GM13977 (cell line): ENCODE measurements at regions not wholly inside any gene's neighbourhood (a gene's known extent, or its start where the extent isn't known, plus 50 kb on each side); places are given as distances from the start of the nearest gene placed in this dataset.

Experiments
- DNase-seq: peaks from one replicate; pipeline ENCODE4 v3.0.0; 2012; ENCODE audit warnings: low spot score
- CTCF ChIP-seq: IDR thresholded peaks from 2 replicates; pipeline ENCODE4 v1.5.1; 2012; ENCODE audit warnings: mild to moderate bottlenecking, control low read depth; ENCODE audit not compliant: insufficient read depth; ENCODE audit errors: extremely low read depth, missing control alignments
- in situ Hi-C: fragments of 300-500 bp; cut with MboI; formaldehyde crosslinking; loops from one replicate; pipeline ENCODE4 v1.12.0; 2022; ENCODE audit warnings: low sequenced_read_pairs, low pct_unique_long_range_greater_than_20kb, mixed read lengths, inconsistent platforms; ENCODE audit not compliant: unreplicated experiment

- in situ Hi-C loops: loop anchor here (25.0 kb wide), 1 partner anchor 486 kb away; no protein-coding TSS in a partner anchor
- TF ChIP-seq CTCF: no peak
- no peak for DNase-seq
Measured at GRCh38 chr3:30201715-30202114, 404.7 kb upstream of the TGFBR2 start.

- in situ Hi-C loops: loop anchor here (25.0 kb wide), 1 partner anchor 484 kb away; no protein-coding TSS in a partner anchor
- no peak for TF ChIP-seq CTCF
- DNase-seq: no peak
Measured at GRCh38 chr3:30203301-30203700, 403.1 kb upstream of the TGFBR2 start.

GRCh38 chr3:30204126-30204525, 402.3 kb upstream of the TGFBR2 start:
- no peak for TF ChIP-seq CTCF
- DNase-seq: no peak
- in situ Hi-C loops: loop anchor here (25.0 kb wide), 1 partner anchor 483 kb away; no protein-coding TSS in a partner anchor

- DNase-seq: no peak
- no peak for TF ChIP-seq CTCF
- in situ Hi-C loops: loop anchor here (25.0 kb wide), 1 partner anchor 481 kb away; no protein-coding TSS in a partner anchor
Measured at GRCh38 chr3:30206051-30206450, 400.4 kb upstream of the TGFBR2 start.

GRCh38 chr3:30221619-30222018, 384.8 kb upstream of the TGFBR2 start:
- DNase-seq: no peak
- TF ChIP-seq CTCF: no peak
- in situ Hi-C loops: loop anchor here (25.0 kb wide), 1 partner anchor 466 kb away; no protein-coding TSS in a partner anchor

- TF ChIP-seq CTCF: no peak
- in situ Hi-C loops: loop anchor here (25.0 kb wide), 1 partner anchor 465 kb away; no protein-coding TSS in a partner anchor
Measured at GRCh38 chr3:30222441-30222840, 384.0 kb upstream of the TGFBR2 start.

More at GRCh38 chr3:30222441-30222840, 384.0 kb upstream of the TGFBR2 start:
- DNase-seq: no peak
